ENCODE measurements at regions not wholly inside any gene's neighbourhood (a gene's known extent, or its start where the extent isn't known, plus 50 kb on each side); places are given as distances from the start of the nearest gene placed in this dataset.

- Histone ChIP-seq H3K9ac (ENCODE audit: low read length) (no peak overlapping the region), H3K4me1 (ENCODE audit: control insufficient read depth, insufficient read depth, low read length) (no peaks in the 10 kb centered on the region), H3K36me3 (ENCODE audit: control insufficient read depth, insufficient read depth, low read length) (no peaks in the 10 kb centered on the region), H3K27me3 (ENCODE audit: control insufficient read depth, insufficient read depth, low read length) (no peaks in the 10 kb centered on the region), H3K4me3 (ENCODE audit: low read length) (no peak overlapping the region), H3K9me3 (ENCODE audit: control insufficient read depth, low read length) (no peaks in the 10 kb centered on the region)
These were observed 594.3 kb upstream of the KLF4 start for GRCh38 chr9:108083796-108084352.

- H3K27me3 ChIP-seq (ENCODE audit: control insufficient read depth, insufficient read depth, low read length): no peaks in the 10 kb centered on the region
- no peaks in the 10 kb centered on the region for H3K9me3 ChIP-seq (ENCODE audit: control insufficient read depth, low read length)
- no peaks in the 10 kb centered on the region for H3K4me1 ChIP-seq (ENCODE audit: control insufficient read depth, insufficient read depth, low read length)
- H3K9ac ChIP-seq (ENCODE audit: low read length): no peak overlapping the region
- H3K4me3 ChIP-seq (ENCODE audit: low read length): no peak overlapping the region
- H3K36me3 ChIP-seq (ENCODE audit: control insufficient read depth, insufficient read depth, low read length): no peaks in the 10 kb centered on the region
These were observed 593.7 kb upstream of the KLF4 start for GRCh38 chr9:108083160-108083750.

- Histone ChIP-seq H3K4me1 (ENCODE audit: control insufficient read depth, insufficient read depth, low read length) (no peaks in the 10 kb centered on the region), H3K9me3 (ENCODE audit: control insufficient read depth, low read length) (no peaks in the 10 kb centered on the region), H3K4me3 (ENCODE audit: low read length) (no peak overlapping the region), H3K36me3 (ENCODE audit: control insufficient read depth, insufficient read depth, low read length) (no peaks in the 10 kb centered on the region), H3K9ac (ENCODE audit: low read length) (no peak overlapping the region), H3K27me3 (ENCODE audit: control insufficient read depth, insufficient read depth, low read length) (no peaks in the 10 kb centered on the region)
These were observed 591.5 kb upstream of the KLF4 start for GRCh38 chr9:108081112-108081511.

GRCh38 chr9:108080285-108080684 lies 590.7 kb upstream of the KLF4 start:
- no peaks in the 10 kb centered on the region for H3K9me3 ChIP-seq (ENCODE audit: control insufficient read depth, low read length)
- H3K36me3 ChIP-seq (ENCODE audit: control insufficient read depth, insufficient read depth, low read length): no peaks in the 10 kb centered on the region
- no peaks in the 10 kb centered on the region for H3K4me1 ChIP-seq (ENCODE audit: control insufficient read depth, insufficient read depth, low read length)
- H3K27me3 ChIP-seq (ENCODE audit: control insufficient read depth, insufficient read depth, low read length): no peaks in the 10 kb centered on the region
- no peak overlapping the region for H3K4me3 ChIP-seq (ENCODE audit: low read length)
- no peak overlapping the region for H3K9ac ChIP-seq (ENCODE audit: low read length)

GRCh38 chr9:108078811-108079210 lies 589.2 kb upstream of the KLF4 start:
- Histone ChIP-seq H3K27me3 (ENCODE audit: control insufficient read depth, insufficient read depth, low read length) (no peaks in the 10 kb centered on the region), H3K9me3 (ENCODE audit: control insufficient read depth, low read length) (no peaks in the 10 kb centered on the region), H3K4me3 (ENCODE audit: low read length) (no peak overlapping the region), H3K4me1 (ENCODE audit: control insufficient read depth, insufficient read depth, low read length) (peaks cover 13% of the 10 kb centered on the region), H3K36me3 (ENCODE audit: control insufficient read depth, insufficient read depth, low read length) (no peaks in the 10 kb centered on the region), H3K9ac (ENCODE audit: low read length) (no peak overlapping the region)

GRCh38 chr9:108078375-108078774 lies 588.8 kb upstream of the KLF4 start:
- Histone ChIP-seq H3K27me3 (ENCODE audit: control insufficient read depth, insufficient read depth, low read length) (no peaks in the 10 kb centered on the region), H3K4me1 (ENCODE audit: control insufficient read depth, insufficient read depth, low read length) (peaks cover 17% of the 10 kb centered on the region), H3K9ac (ENCODE audit: low read length) (no peak overlapping the region), H3K4me3 (ENCODE audit: low read length) (no peak overlapping the region), H3K36me3 (ENCODE audit: control insufficient read depth, insufficient read depth, low read length) (no peaks in the 10 kb centered on the region), H3K9me3 (ENCODE audit: control insufficient read depth, low read length) (no peaks in the 10 kb centered on the region)

- H3K36me3 ChIP-seq (ENCODE audit: control insufficient read depth, insufficient read depth, low read length): no peaks in the 10 kb centered on the region
- H3K4me3 ChIP-seq (ENCODE audit: low read length): no peak overlapping the region
- H3K4me1 ChIP-seq (ENCODE audit: control insufficient read depth, insufficient read depth, low read length): peaks cover 17% of the 10 kb centered on the region
- H3K27me3 ChIP-seq (ENCODE audit: control insufficient read depth, insufficient read depth, low read length): no peaks in the 10 kb centered on the region
- no peaks in the 10 kb centered on the region for H3K9me3 ChIP-seq (ENCODE audit: control insufficient read depth, low read length)
- H3K9ac ChIP-seq (ENCODE audit: low read length): no peak overlapping the region
These were observed 588.0 kb upstream of the KLF4 start for GRCh38 chr9:108077556-108077955.

- Histone ChIP-seq H3K4me1 (ENCODE audit: control insufficient read depth, insufficient read depth, low read length) (peaks cover 23% of the 10 kb centered on the region), H3K9ac (ENCODE audit: low read length) (no peak overlapping the region), H3K4me3 (ENCODE audit: low read length) (no peak overlapping the region), H3K9me3 (ENCODE audit: control insufficient read depth, low read length) (no peaks in the 10 kb centered on the region), H3K36me3 (ENCODE audit: control insufficient read depth, insufficient read depth, low read length) (no peaks in the 10 kb centered on the region), H3K27me3 (ENCODE audit: control insufficient read depth, insufficient read depth, low read length) (no peaks in the 10 kb centered on the region)
These were observed 585.3 kb upstream of the KLF4 start for GRCh38 chr9:108074900-108075299.

GRCh38 chr9:108073823-108074222 lies 584.3 kb upstream of the KLF4 start:
- Histone ChIP-seq H3K4me1 (ENCODE audit: control insufficient read depth, insufficient read depth, low read length) (peaks cover 23% of the 10 kb centered on the region), H3K4me3 (ENCODE audit: low read length) (no peak overlapping the region), H3K36me3 (ENCODE audit: control insufficient read depth, insufficient read depth, low read length) (no peaks in the 10 kb centered on the region), H3K9me3 (ENCODE audit: control insufficient read depth, low read length) (no peaks in the 10 kb centered on the region), H3K9ac (ENCODE audit: low read length) (no peak overlapping the region), H3K27me3 (ENCODE audit: control insufficient read depth, insufficient read depth, low read length) (no peaks in the 10 kb centered on the region)

- Histone ChIP-seq H3K4me1 (ENCODE audit: control insufficient read depth, insufficient read depth, low read length) (peaks cover 23% of the 10 kb centered on the region), H3K36me3 (ENCODE audit: control insufficient read depth, insufficient read depth, low read length) (no peaks in the 10 kb centered on the region), H3K9ac (ENCODE audit: low read length) (no peak overlapping the region), H3K27me3 (ENCODE audit: control insufficient read depth, insufficient read depth, low read length) (no peaks in the 10 kb centered on the region), H3K4me3 (ENCODE audit: low read length) (no peak overlapping the region), H3K9me3 (ENCODE audit: control insufficient read depth, low read length) (no peaks in the 10 kb centered on the region)
These were observed 583.2 kb upstream of the KLF4 start for GRCh38 chr9:108072740-108073139.

- Histone ChIP-seq H3K4me3 (ENCODE audit: low read length) (no peak overlapping the region), H3K36me3 (ENCODE audit: control insufficient read depth, insufficient read depth, low read length) (no peaks in the 10 kb centered on the region), H3K4me1 (ENCODE audit: control insufficient read depth, insufficient read depth, low read length) (peaks cover 23% of the 10 kb centered on the region), H3K9me3 (ENCODE audit: control insufficient read depth, low read length) (no peaks in the 10 kb centered on the region), H3K9ac (ENCODE audit: low read length) (no peak overlapping the region), H3K27me3 (ENCODE audit: control insufficient read depth, insufficient read depth, low read length) (no peaks in the 10 kb centered on the region)
These were observed 581.3 kb upstream of the KLF4 start for GRCh38 chr9:108070861-108071260.

GRCh38 chr9:108069991-108070390 lies 580.4 kb upstream of the KLF4 start:
- H3K27me3 ChIP-seq (ENCODE audit: control insufficient read depth, insufficient read depth, low read length): no peaks in the 10 kb centered on the region
- no peaks in the 10 kb centered on the region for H3K9me3 ChIP-seq (ENCODE audit: control insufficient read depth, low read length)
- peaks cover 22% of the 10 kb centered on the region for H3K4me1 ChIP-seq (ENCODE audit: control insufficient read depth, insufficient read depth, low read length)
- no peak overlapping the region for H3K9ac ChIP-seq (ENCODE audit: low read length)
- no peaks in the 10 kb centered on the region for H3K36me3 ChIP-seq (ENCODE audit: control insufficient read depth, insufficient read depth, low read length)
- H3K4me3 ChIP-seq (ENCODE audit: low read length): no peak overlapping the region

- Histone ChIP-seq H3K36me3 (ENCODE audit: control insufficient read depth, insufficient read depth, low read length) (no peaks in the 10 kb centered on the region), H3K9me3 (ENCODE audit: control insufficient read depth, low read length) (no peaks in the 10 kb centered on the region), H3K4me3 (ENCODE audit: low read length) (no peak overlapping the region), H3K4me1 (ENCODE audit: control insufficient read depth, insufficient read depth, low read length) (peaks cover 10% of the 10 kb centered on the region), H3K9ac (ENCODE audit: low read length) (no peak overlapping the region), H3K27me3 (ENCODE audit: control insufficient read depth, insufficient read depth, low read length) (no peaks in the 10 kb centered on the region)
These were observed 573.1 kb upstream of the KLF4 start for GRCh38 chr9:108062680-108063079.

Data from mucosa of stomach (tissue), 1 donor.